Hematopoietic multipotent progenitor cell treated with erythropoietin and hydrocortisone succinate and interleukin-3 and kit ligand, for 17 days (in vitro differentiated cells): ENCODE measurements at regions not wholly inside any gene's neighbourhood (a gene's known extent, or its start where the extent isn't known, plus 50 kb on each side); places are given as distances from the start of the nearest gene placed in this dataset.

Experiments used
- DNase-seq: peaks from one replicate; pipeline ENCODE4 v3.0.0-alpha.2; 2015; ENCODE audit warnings: low spot score

GRCh38 chr14:27091973-27092372 is 494.1 kb upstream of the NOVA1 start:
- no peak for DNase-seq

- DNase-seq = no peak
Measured at GRCh38 chr14:27096091-27096490, 498.3 kb upstream of the NOVA1 start.

GRCh38 chr14:27098451-27098850 is 500.6 kb upstream of the NOVA1 start:
- no peak for DNase-seq

GRCh38 chr14:27114180-27114579 is 516.3 kb upstream of the NOVA1 start:
- DNase-seq = no peak

GRCh38 chr14:27123162-27123561 is 525.3 kb upstream of the NOVA1 start:
- DNase-seq = no peak

GRCh38 chr14:27127838-27128237 is 530.0 kb upstream of the NOVA1 start:
- DNase-seq = no peak

- DNase-seq = no peak
Measured at GRCh38 chr14:27134200-27134599, 536.4 kb upstream of the NOVA1 start.

GRCh38 chr14:27145170-27145569 is 547.3 kb upstream of the NOVA1 start:
- DNase-seq = no peak

- DNase-seq = no peak
Measured at GRCh38 chr14:27148143-27148542, 550.3 kb upstream of the NOVA1 start.

- no peak for DNase-seq
Measured at GRCh38 chr14:27164139-27164538, 566.3 kb upstream of the NOVA1 start.

- no peak for DNase-seq
Measured at GRCh38 chr14:27175489-27175888, 577.7 kb upstream of the NOVA1 start.

GRCh38 chr14:27181333-27181732 is 583.5 kb upstream of the NOVA1 start:
- DNase-seq = no peak

GRCh38 chr14:27184427-27184826 is 586.6 kb upstream of the NOVA1 start:
- DNase-seq = no peak

- no peak for DNase-seq
Measured at GRCh38 chr14:27186048-27186447, 588.2 kb upstream of the NOVA1 start.

- no peak for DNase-seq
Measured at GRCh38 chr14:27187136-27187535, 589.3 kb upstream of the NOVA1 start.

- no peak for DNase-seq
Measured at GRCh38 chr14:27190296-27190695, 592.5 kb upstream of the NOVA1 start.

- DNase-seq = no peak
Measured at GRCh38 chr14:27199272-27199671, 601.4 kb upstream of the NOVA1 start.

- no peak for DNase-seq
Measured at GRCh38 chr14:27205036-27205435, 607.2 kb upstream of the NOVA1 start.

GRCh38 chr14:27211741-27212140 is 613.9 kb upstream of the NOVA1 start:
- no peak for DNase-seq

GRCh38 chr14:27222671-27223070 is 624.8 kb upstream of the NOVA1 start:
- no peak for DNase-seq

GRCh38 chr14:27223906-27224305 is 626.1 kb upstream of the NOVA1 start:
- DNase-seq = no peak

GRCh38 chr14:27228053-27228452 is 630.2 kb upstream of the NOVA1 start:
- no peak for DNase-seq

- DNase-seq = no peak
Measured at GRCh38 chr14:27234331-27234730, 636.5 kb upstream of the NOVA1 start.

GRCh38 chr14:27236601-27237000 is 638.8 kb upstream of the NOVA1 start:
- no peak for DNase-seq

GRCh38 chr14:27242874-27243273 is 645.0 kb upstream of the NOVA1 start:
- no peak for DNase-seq
